A673 (cell line): ENCODE measurements at regions not wholly inside any gene's neighbourhood (a gene's known extent, or its start where the extent isn't known, plus 50 kb on each side); places are given as distances from the start of the nearest gene placed in this dataset.

Source experiments
- BruUV-seq: library from RNA; stranded (reverse); fragments of 400-500 nt; replicated peaks from 2 replicates; lab custom pipeline; 2021; lab: Mats Ljungman, UMichigan
- CTCF ChIA-PET: fragments of 300-600 bp; sonication (Branson Sonifier 250); formaldehyde crosslinking; loops from one replicate; lab custom pipeline; 2022; ENCODE audit warnings: antibody characterized with exemption; lab: Charles Lee
- POLR2A ChIA-PET: fragments of 300-600 bp; sonication (Branson Sonifier 250); formaldehyde crosslinking; loops from one replicate; lab custom pipeline; 2022; ENCODE audit warnings: antibody characterized with exemption; ENCODE audit not compliant: low non-redundant PET; lab: Charles Lee
- DNase-seq: peaks from one replicate; pipeline ENCODE4 v3.0.0-alpha.2; 2015; ENCODE audit warnings: low spot score
- H3K27ac ChIP-seq: fragments of 200-600 bp; sonication (generic); 2 replicates; pipeline ENCODE4 v1.5.1; 2016; ENCODE audit warnings: mixed run types, low read depth, mild to moderate bottlenecking, mixed read lengths, antibody characterized with exemption, low read length; ENCODE audit not compliant: poor library complexity, severe bottlenecking
- H3K27me3 ChIP-seq: fragments of 200-600 bp; sonication (generic); replicated peaks from 2 replicates; pipeline ENCODE4 v1.6.1; 2017; ENCODE audit warnings: mixed run types, low read depth, mild to moderate bottlenecking, mixed read lengths, antibody characterized with exemption, low read length; ENCODE audit not compliant: insufficient read depth, poor library complexity
- H3K36me3 ChIP-seq: fragments of 200-600 bp; sonication (generic); 2 replicates; pipeline ENCODE4 v1.6.1; 2016; ENCODE audit warnings: mixed run types, mild to moderate bottlenecking, mixed read lengths, antibody characterized with exemption, low read length; ENCODE audit not compliant: insufficient read depth, poor library complexity, severe bottlenecking
- H3K4me1 ChIP-seq: fragments of 200-600 bp; sonication (generic); 2 replicates; pipeline ENCODE4 v1.6.1; 2017; ENCODE audit warnings: mixed run types, mild to moderate bottlenecking, mixed read lengths, antibody characterized with exemption, low read length; ENCODE audit not compliant: insufficient read depth, poor library complexity, severe bottlenecking
- H3K4me3 ChIP-seq: fragments of 200-600 bp; sonication (generic); 2 replicates; pipeline ENCODE4 v1.5.1; 2016; ENCODE audit warnings: low read depth, mixed run types, mild to moderate bottlenecking, mixed read lengths, low read length; ENCODE audit not compliant: poor library complexity, severe bottlenecking
- H3K9me3 ChIP-seq: fragments of 200-600 bp; sonication (generic); 2 replicates; pipeline ENCODE4 v1.6.1; 2016; ENCODE audit warnings: mixed run types, low read depth, mild to moderate bottlenecking, mixed read lengths, antibody characterized with exemption, low read length; ENCODE audit not compliant: poor library complexity, severe bottlenecking
- EZH2 ChIP-seq: fragments of 200-600 bp; sonication (generic); IDR thresholded peaks from 2 replicates; pipeline ENCODE4 v1.6.1; 2017; ENCODE audit warnings: borderline replicate concordance, low read depth, mild to moderate bottlenecking, mixed read lengths, antibody characterized with exemption, low read length; ENCODE audit not compliant: poor library complexity, severe bottlenecking
- intact Hi-C: fragments of 100-400 bp; cut with micrococcal nuclease; formaldehyde crosslinking; loops from one replicate; pipeline ENCODE4 v1.10.0; 2022; ENCODE audit not compliant: unreplicated experiment
- TF ChIP-seq, protein P1 (sequence below): fragments of 300-800, 200-600 bp; sonication (generic); conservative IDR thresholded peaks from 2 replicates; pipeline ENCODE4 v1.5.1; 2017; ENCODE audit warnings: low read depth, mild to moderate bottlenecking, antibody characterized with exemption, low read length, moderate library complexity, mixed read lengths

DNA sequence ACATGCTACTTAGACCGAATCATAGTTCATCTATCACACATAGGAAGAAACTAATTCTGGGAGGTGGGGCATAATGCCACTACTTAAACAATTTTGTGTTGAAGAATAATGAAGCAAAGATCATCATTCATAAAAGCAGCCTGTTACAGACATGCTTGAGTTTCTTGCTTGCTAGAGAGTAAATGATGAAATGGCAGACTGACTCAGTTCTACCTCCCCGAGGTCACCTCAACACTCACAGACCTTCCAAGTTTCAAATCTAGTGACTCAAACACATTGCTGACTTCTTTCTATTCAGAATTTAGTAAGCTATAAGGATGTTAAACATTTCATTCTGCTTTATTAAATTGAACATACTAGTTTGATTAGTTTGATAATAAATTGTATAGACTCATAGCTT is 636.5 kb upstream of the FRG1 start:
- H3K36me3 ChIP-seq, result no peaks in the 10 kb centered on the region
- no peaks in the 10 kb centered on the region for H3K27me3 ChIP-seq
- POLR2A ChIA-PET, result no interaction called here
- H3K9me3 ChIP-seq, result no peaks in the 10 kb centered on the region
- no peak overlapping the region for H3K27ac ChIP-seq
- no TSS peak for BruUV-seq
- DNase-seq, result no peak
- peaks cover 20% of the 10 kb centered on the region for H3K4me1 ChIP-seq
- no peak overlapping the region for H3K4me3 ChIP-seq
- intact Hi-C loops, result no loop called here
- TF ChIP-seq, protein P1, sequence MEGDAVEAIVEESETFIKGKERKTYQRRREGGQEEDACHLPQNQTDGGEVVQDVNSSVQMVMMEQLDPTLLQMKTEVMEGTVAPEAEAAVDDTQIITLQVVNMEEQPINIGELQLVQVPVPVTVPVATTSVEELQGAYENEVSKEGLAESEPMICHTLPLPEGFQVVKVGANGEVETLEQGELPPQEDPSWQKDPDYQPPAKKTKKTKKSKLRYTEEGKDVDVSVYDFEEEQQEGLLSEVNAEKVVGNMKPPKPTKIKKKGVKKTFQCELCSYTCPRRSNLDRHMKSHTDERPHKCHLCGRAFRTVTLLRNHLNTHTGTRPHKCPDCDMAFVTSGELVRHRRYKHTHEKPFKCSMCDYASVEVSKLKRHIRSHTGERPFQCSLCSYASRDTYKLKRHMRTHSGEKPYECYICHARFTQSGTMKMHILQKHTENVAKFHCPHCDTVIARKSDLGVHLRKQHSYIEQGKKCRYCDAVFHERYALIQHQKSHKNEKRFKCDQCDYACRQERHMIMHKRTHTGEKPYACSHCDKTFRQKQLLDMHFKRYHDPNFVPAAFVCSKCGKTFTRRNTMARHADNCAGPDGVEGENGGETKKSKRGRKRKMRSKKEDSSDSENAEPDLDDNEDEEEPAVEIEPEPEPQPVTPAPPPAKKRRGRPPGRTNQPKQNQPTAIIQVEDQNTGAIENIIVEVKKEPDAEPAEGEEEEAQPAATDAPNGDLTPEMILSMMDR, result no peak
- TF ChIP-seq EZH2, result no peak
- CTCF ChIA-PET, result no interaction called here

DNA sequence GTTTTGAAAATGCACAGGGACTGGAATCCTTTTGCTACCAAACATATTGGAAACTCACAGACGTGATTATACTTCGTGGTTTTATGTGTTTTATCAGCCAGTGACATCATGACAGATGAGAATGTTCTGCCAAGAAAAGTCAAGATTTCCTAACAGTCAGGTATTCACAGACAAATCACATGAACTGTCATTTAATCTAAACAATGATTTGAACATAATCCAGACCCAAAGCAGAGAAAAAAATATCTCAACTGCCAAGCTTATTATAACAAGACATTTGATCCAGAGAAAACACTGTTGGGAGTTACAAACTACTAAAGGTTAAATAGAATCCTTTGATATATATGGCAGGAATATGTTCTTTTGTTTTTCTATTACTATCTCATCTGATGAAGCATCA is 635.9 kb upstream of the FRG1 start:
- Histone ChIP-seq H3K4me3 (no peak overlapping the region), H3K27ac (no peak overlapping the region), H3K4me1 (peaks cover 20% of the 10 kb centered on the region), H3K9me3 (no peaks in the 10 kb centered on the region), H3K36me3 (no peaks in the 10 kb centered on the region), H3K27me3 (no peaks in the 10 kb centered on the region)
- TF ChIP-seq, protein P1, result no peak
- TF ChIP-seq EZH2, result no peak
- ChIA-PET POLR2A (no interaction called here), CTCF (no interaction called here)
- intact Hi-C loops, result no loop called here
- no TSS peak for BruUV-seq
- no peak for DNase-seq

DNA sequence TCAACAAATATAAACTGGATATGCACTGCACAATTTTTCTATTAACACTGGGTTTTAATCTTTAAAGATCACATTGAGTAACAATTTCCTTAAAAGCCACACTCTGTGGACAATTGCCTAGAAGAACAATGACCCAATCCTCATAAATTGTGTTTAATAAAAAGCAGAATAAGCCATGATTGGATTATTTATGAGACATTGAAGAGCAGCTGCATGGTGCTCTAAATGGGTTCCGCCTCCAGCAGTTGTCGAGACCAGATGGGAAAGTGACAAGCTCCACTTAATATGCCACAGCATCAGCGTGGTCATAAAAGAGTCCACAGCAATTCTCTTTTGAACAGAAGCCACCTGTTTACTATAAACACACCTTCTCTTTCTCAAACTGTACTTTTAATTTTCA is 635.2 kb upstream of the FRG1 start:
- DNase-seq, result peak; percentile 44
- ChIA-PET POLR2A (no interaction called here), CTCF (no interaction called here)
- H3K4me3 ChIP-seq, result no peak overlapping the region
- no peak overlapping the region for H3K27ac ChIP-seq
- no peak for TF ChIP-seq EZH2
- TF ChIP-seq, protein P1, result no peak
- intact Hi-C loops, result no loop called here
- H3K36me3 ChIP-seq, result no peaks in the 10 kb centered on the region
- H3K4me1 ChIP-seq, result peaks cover 20% of the 10 kb centered on the region
- no peaks in the 10 kb centered on the region for H3K27me3 ChIP-seq
- H3K9me3 ChIP-seq, result no peaks in the 10 kb centered on the region
- BruUV-seq, result no TSS peak
